SK-N-SH treated with all-trans-retinoic acid at 6 μM for 48 hours (cell line): ENCODE measurements at regions not wholly inside any gene's neighbourhood (a gene's known extent, or its start where the extent isn't known, plus 50 kb on each side); places are given as distances from the start of the nearest gene placed in this dataset.

Experiments
- ATAC-seq: fragments of 200-7000 bp; cut with Tn5 transposase; 3 replicates; pipeline ENCODE4 v1.9.1; 2020; ENCODE audit warnings: mild to moderate bottlenecking, moderate library complexity
- ARNTL ChIP-seq: fragments of 450-650 bp; formaldehyde crosslinking; IDR thresholded peaks from 2 replicates; pipeline ENCODE4 v1.5.0; 2020; ENCODE audit warnings: low read depth, mild to moderate bottlenecking, moderate library complexity, borderline replicate concordance
- BACH2 ChIP-seq: fragments of 250-450 bp; sonication (Bioruptor Pico); IDR thresholded peaks from 2 replicates; pipeline ENCODE4 v1.9.0; 2021; ENCODE audit warnings: mild to moderate bottlenecking, borderline replicate concordance
- CSDC2 ChIP-seq: fragments of 250-450 bp; sonication (Bioruptor Pico); IDR thresholded peaks from 2 replicates; pipeline ENCODE4 v1.5.0; 2020; ENCODE audit warnings: mild to moderate bottlenecking, moderate library complexity
- ESRRG ChIP-seq: fragments of 250-450 bp; sonication (Bioruptor Pico); IDR thresholded peaks from 2 replicates; pipeline ENCODE4 v1.6.1; 2021; ENCODE audit warnings: mild to moderate bottlenecking
- ISL1 ChIP-seq: fragments of 250-450 bp; sonication (Bioruptor Pico); IDR thresholded peaks from 2 replicates; pipeline ENCODE4 v2.1.2; 2022; ENCODE audit warnings: mild to moderate bottlenecking, moderate library complexity
- RARB ChIP-seq: fragments of 250-450 bp; sonication (Bioruptor Pico); IDR thresholded peaks from 2 replicates; pipeline ENCODE4 v1.8.0; 2021; ENCODE audit warnings: mild to moderate bottlenecking, moderate library complexity
- SNAI2 ChIP-seq: fragments of 250-450 bp; sonication (Bioruptor Pico); IDR thresholded peaks from 2 replicates; pipeline ENCODE4 v1.5.0; 2020; ENCODE audit warnings: mild to moderate bottlenecking, moderate library complexity
- TCF4 ChIP-seq: fragments of 250-450 bp; sonication (Bioruptor Pico); IDR thresholded peaks from 2 replicates; pipeline ENCODE4 v1.8.0; 2021; ENCODE audit warnings: mild to moderate bottlenecking, moderate library complexity, borderline replicate concordance
- TOX ChIP-seq: fragments of 250-450 bp; sonication (Bioruptor Pico); IDR thresholded peaks from 2 replicates; pipeline ENCODE4 v1.8.0; 2021; ENCODE audit warnings: mild to moderate bottlenecking, moderate library complexity, borderline replicate concordance
- ZC3H10 ChIP-seq: fragments of 250-450 bp; sonication (Bioruptor Pico); IDR thresholded peaks from 2 replicates; pipeline ENCODE4 v1.5.1; 2021; ENCODE audit warnings: mild to moderate bottlenecking, moderate library complexity
- ZFP3 ChIP-seq: fragments of 250-450 bp; sonication (Bioruptor Pico); IDR thresholded peaks from 2 replicates; pipeline ENCODE4 v1.5.0; 2020; ENCODE audit warnings: mild to moderate bottlenecking, moderate library complexity
- ZFP30 ChIP-seq: fragments of 450-650 bp; formaldehyde crosslinking; IDR thresholded peaks from 2 replicates; pipeline ENCODE4 v1.5.0; 2022; ENCODE audit warnings: mild to moderate bottlenecking, moderate library complexity
- ZNF565 ChIP-seq: fragments of 450-650 bp; formaldehyde crosslinking; conservative IDR thresholded peaks from 2 replicates; pipeline ENCODE4 v1.5.0; 2020; ENCODE audit warnings: low read depth, mild to moderate bottlenecking, moderate library complexity
- ZNF70 ChIP-seq: fragments of 450-650 bp; formaldehyde crosslinking; IDR thresholded peaks from 2 replicates; pipeline ENCODE4 v1.5.0; 2020; ENCODE audit warnings: mild to moderate bottlenecking, moderate library complexity
- ZNF8 ChIP-seq: fragments of 450-650 bp; formaldehyde crosslinking; IDR thresholded peaks from 2 replicates; pipeline ENCODE4 v1.5.0; 2020; ENCODE audit warnings: mild to moderate bottlenecking, moderate library complexity
- TF ChIP-seq, protein P1 (sequence below): fragments of 250-450 bp; sonication (Bioruptor Pico); IDR thresholded peaks from 2 replicates; pipeline ENCODE4 v1.5.1; 2020; ENCODE audit warnings: low read depth, mild to moderate bottlenecking, moderate library complexity
- TF ChIP-seq, protein P2 (sequence below): fragments of 250-450 bp; sonication (Bioruptor Pico); IDR thresholded peaks from 2 replicates; pipeline ENCODE4 v1.8.0; 2021; ENCODE audit warnings: low read depth, mild to moderate bottlenecking, moderate library complexity, borderline replicate concordance
- TF ChIP-seq, protein P3 (sequence below): fragments of 250-450 bp; sonication (Bioruptor Pico); IDR thresholded peaks from 2 replicates; pipeline ENCODE4 v1.5.1; 2021; ENCODE audit warnings: mild to moderate bottlenecking, moderate library complexity
- TF ChIP-seq, protein P4 (sequence below): fragments of 250-450 bp; sonication (Bioruptor Pico); IDR thresholded peaks from 2 replicates; pipeline ENCODE4 v1.5.0; 2020; ENCODE audit warnings: mild to moderate bottlenecking, moderate library complexity
- TF ChIP-seq, protein P5 (sequence below): fragments of 250-450 bp; sonication (Bioruptor Pico); IDR thresholded peaks from 2 replicates; pipeline ENCODE4 v1.8.0; 2020; ENCODE audit warnings: mild to moderate bottlenecking, moderate library complexity, borderline replicate concordance

DNA sequence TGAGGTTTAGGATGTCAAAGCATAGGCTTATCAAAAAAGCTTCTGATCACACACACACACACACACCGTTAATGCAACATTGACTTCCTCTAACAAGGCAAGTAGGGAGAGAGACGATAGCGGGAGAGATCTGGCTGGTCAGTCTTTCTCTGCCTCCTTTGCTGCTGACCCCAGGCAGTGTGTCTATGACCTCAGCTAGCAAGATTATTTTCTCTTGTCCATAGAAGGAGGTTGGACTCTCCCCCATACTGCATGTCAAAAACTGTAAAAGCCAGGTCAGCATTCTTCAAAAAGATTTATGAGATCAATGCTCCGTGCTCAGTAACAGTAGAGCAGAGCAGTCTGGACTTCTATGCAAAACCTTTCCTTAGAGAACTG lies 63.5 kb upstream of the PGM2 start (continued):
- no peak for TF ChIP-seq ZNF8 (CRISPR knock-in tag)

DNA sequence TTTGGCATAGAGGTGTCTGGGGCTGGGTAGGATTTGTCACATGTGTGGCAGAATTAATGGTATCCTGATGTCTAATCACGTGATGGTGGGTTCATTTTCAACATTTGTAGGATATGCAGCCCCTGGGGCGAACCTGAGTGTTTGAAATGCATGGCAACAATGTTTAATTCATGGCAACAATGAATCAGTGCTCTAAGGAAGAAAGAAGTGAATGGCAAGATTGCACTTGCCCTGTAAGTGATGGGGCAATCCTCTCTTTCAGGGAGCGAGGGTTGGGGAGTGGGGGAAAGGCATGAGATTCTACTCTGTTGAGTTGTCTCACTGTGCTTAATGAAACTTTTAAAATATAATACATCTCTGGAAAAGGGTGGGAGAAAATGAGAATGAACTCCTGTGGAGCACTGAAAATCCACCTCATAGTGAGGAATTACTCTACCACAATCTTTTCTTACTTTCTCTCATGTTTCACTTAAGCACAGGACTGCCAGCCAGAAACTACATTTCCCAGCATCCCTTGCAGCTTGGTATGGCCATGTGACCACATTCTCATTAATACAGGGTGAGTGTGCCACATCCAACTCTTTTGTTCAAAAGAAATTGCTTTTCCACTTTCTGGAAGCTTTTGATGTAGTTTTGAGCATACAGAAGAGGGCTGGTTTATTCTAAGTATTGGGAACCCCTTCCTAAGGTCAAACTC lies 64.0 kb upstream of the PGM2 start:
- peak; percentile 51; the same call in 1 of the 3 replicates for ATAC-seq
- TF ChIP-seq SNAI2 (CRISPR knock-in tag), result no peak
- TF ChIP-seq, protein P1, sequence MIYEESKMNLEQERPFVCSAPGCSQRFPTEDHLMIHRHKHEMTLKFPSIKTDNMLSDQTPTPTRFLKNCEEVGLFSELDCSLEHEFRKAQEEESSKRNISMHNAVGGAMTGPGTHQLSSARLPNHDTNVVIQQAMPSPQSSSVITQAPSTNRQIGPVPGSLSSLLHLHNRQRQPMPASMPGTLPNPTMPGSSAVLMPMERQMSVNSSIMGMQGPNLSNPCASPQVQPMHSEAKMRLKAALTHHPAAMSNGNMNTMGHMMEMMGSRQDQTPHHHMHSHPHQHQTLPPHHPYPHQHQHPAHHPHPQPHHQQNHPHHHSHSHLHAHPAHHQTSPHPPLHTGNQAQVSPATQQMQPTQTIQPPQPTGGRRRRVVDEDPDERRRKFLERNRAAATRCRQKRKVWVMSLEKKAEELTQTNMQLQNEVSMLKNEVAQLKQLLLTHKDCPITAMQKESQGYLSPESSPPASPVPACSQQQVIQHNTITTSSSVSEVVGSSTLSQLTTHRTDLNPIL, result no peak
- TF ChIP-seq, protein P2, sequence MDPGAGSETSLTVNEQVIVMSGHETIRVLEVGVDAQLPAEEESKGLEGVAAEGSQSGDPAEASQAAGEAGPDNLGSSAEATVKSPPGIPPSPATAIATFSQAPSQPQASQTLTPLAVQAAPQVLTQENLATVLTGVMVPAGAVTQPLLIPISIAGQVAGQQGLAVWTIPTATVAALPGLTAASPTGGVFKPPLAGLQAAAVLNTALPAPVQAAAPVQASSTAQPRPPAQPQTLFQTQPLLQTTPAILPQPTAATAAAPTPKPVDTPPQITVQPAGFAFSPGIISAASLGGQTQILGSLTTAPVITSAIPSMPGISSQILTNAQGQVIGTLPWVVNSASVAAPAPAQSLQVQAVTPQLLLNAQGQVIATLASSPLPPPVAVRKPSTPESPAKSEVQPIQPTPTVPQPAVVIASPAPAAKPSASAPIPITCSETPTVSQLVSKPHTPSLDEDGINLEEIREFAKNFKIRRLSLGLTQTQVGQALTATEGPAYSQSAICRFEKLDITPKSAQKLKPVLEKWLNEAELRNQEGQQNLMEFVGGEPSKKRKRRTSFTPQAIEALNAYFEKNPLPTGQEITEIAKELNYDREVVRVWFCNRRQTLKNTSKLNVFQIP (CRISPR knock-in tag), result no peak
- no peak for TF ChIP-seq ZFP3 (CRISPR knock-in tag)
- TF ChIP-seq TOX (CRISPR knock-in tag), result no peak
- TF ChIP-seq, protein P3, sequence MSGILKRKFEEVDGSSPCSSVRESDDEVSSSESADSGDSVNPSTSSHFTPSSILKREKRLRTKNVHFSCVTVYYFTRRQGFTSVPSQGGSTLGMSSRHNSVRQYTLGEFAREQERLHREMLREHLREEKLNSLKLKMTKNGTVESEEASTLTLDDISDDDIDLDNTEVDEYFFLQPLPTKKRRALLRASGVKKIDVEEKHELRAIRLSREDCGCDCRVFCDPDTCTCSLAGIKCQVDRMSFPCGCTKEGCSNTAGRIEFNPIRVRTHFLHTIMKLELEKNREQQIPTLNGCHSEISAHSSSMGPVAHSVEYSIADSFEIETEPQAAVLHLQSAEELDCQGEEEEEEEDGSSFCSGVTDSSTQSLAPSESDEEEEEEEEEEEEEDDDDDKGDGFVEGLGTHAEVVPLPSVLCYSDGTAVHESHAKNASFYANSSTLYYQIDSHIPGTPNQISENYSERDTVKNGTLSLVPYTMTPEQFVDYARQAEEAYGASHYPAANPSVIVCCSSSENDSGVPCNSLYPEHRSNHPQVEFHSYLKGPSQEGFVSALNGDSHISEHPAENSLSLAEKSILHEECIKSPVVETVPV (CRISPR knock-in tag), result no peak
- no peak for TF ChIP-seq ESRRG (CRISPR knock-in tag)
- no peak for TF ChIP-seq RARB (CRISPR knock-in tag)
- TF ChIP-seq ISL1 (CRISPR knock-in tag), result no peak

DNA sequence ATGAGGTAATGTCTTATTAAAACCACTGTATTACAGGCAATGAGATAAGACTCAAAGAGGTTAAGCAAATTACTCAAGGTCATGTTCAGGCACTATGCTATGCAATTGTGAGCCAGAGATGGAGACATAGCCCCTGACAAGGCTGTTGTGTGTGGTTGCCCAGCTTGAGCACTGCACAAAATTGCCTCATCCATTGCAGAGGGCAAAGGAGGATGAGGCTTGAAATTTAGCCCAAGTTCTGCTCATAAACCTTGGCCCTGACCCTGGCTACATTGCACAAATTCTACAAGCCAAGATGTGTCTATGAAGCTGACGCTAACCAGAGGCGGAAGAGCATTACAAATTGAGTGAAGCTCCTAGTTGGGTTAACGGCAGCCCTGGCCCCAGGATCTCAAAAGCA lies 65.6 kb upstream of the PGM2 start:
- TF ChIP-seq RARB (CRISPR knock-in tag) (no peak), CSDC2 (no peak), SNAI2 (CRISPR knock-in tag) (no peak), ZFP3 (CRISPR knock-in tag) (no peak), ZNF8 (CRISPR knock-in tag) (no peak), ESRRG (CRISPR knock-in tag) (no peak), TCF4 (CRISPR knock-in tag) (no peak), BACH2 (CRISPR knock-in tag) (no peak), ZNF565 (CRISPR knock-in tag) (no peak), ARNTL (no peak), ZC3H10 (CRISPR knock-in tag) (no peak), ZFP30 (CRISPR knock-in tag) (no peak), TOX (CRISPR knock-in tag) (no peak), ZNF70 (CRISPR knock-in tag) (no peak)
- TF ChIP-seq, protein P3 (CRISPR knock-in tag), result no peak
- TF ChIP-seq, protein P4, sequence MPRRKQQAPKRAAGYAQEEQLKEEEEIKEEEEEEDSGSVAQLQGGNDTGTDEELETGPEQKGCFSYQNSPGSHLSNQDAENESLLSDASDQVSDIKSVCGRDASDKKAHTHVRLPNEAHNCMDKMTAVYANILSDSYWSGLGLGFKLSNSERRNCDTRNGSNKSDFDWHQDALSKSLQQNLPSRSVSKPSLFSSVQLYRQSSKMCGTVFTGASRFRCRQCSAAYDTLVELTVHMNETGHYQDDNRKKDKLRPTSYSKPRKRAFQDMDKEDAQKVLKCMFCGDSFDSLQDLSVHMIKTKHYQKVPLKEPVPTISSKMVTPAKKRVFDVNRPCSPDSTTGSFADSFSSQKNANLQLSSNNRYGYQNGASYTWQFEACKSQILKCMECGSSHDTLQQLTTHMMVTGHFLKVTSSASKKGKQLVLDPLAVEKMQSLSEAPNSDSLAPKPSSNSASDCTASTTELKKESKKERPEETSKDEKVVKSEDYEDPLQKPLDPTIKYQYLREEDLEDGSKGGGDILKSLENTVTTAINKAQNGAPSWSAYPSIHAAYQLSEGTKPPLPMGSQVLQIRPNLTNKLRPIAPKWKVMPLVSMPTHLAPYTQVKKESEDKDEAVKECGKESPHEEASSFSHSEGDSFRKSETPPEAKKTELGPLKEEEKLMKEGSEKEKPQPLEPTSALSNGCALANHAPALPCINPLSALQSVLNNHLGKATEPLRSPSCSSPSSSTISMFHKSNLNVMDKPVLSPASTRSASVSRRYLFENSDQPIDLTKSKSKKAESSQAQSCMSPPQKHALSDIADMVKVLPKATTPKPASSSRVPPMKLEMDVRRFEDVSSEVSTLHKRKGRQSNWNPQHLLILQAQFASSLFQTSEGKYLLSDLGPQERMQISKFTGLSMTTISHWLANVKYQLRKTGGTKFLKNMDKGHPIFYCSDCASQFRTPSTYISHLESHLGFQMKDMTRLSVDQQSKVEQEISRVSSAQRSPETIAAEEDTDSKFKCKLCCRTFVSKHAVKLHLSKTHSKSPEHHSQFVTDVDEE, result no peak
- TF ChIP-seq, protein P5, sequence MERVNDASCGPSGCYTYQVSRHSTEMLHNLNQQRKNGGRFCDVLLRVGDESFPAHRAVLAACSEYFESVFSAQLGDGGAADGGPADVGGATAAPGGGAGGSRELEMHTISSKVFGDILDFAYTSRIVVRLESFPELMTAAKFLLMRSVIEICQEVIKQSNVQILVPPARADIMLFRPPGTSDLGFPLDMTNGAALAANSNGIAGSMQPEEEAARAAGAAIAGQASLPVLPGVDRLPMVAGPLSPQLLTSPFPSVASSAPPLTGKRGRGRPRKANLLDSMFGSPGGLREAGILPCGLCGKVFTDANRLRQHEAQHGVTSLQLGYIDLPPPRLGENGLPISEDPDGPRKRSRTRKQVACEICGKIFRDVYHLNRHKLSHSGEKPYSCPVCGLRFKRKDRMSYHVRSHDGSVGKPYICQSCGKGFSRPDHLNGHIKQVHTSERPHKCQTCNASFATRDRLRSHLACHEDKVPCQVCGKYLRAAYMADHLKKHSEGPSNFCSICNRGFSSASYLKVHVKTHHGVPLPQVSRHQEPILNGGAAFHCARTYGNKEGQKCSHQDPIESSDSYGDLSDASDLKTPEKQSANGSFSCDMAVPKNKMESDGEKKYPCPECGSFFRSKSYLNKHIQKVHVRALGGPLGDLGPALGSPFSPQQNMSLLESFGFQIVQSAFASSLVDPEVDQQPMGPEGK (CRISPR knock-in tag), result no peak
- TF ChIP-seq, protein P2 (CRISPR knock-in tag), result no peak

More for the DNA sequence above, 65.6 kb upstream of the PGM2 start:
- no peak for ATAC-seq
